Superior temporal gyrus (tissue), 1 donor: ENCODE measurements at regions not wholly inside any gene's neighbourhood (a gene's known extent, or its start where the extent isn't known, plus 50 kb on each side); places are given as distances from the start of the nearest gene placed in this dataset.
"Not testable (repeated sequence)": the region's sequence is repeated elsewhere in the genome, so short reads cannot be mapped to it uniquely, and the experiment has no call there.

Source experiments
- DNase-seq: peaks from one replicate; pipeline ENCODE4 v3.0.0-alpha.2; 2016; ENCODE audit errors: extremely low spot score

DNA sequence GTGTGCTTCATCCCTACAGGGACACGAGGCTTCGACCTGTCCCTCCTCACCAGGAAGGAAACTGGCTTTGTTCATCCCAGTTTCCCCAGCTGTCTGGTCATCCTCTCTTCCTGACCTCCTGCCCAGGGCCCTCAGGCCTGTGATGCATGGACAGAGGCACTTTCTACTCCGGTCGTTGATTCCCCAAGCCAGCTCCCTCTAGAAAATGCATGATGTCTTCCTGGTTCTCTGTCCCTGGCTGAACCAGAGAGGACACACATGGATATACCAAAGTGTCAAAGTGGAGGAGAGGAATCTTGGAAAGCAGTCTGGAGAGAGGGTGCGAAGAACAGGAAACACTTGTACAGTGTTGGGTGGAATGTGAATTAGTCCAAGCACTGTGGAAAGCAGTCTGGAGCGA is 501.4 kb downstream of the TMEM121 start:
- DNase-seq, result not testable (repeated sequence)

GRCh38 chr14:106029959-106030358 is 503.6 kb downstream of the TMEM121 start:
- DNase-seq, result no peak

DNA sequence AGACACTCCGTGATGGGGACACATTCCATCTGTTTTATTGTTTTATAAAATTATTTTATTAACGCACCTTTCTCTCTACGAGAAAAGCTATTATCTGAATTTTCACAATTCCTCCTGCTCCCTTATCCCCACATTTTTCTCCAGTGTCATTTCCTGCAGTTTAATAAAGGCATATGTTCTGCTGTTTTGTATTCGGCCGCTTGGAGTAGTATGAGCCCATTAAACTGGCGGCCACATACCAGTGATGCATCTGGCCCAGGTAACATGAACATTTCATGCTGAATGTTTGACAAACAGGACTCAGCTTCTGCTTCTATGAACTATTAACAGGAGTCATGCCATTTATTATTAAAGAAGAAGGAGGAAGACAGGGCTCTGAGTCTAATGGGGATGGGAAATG is 511.0 kb downstream of the TMEM121 start:
- no peak for DNase-seq

DNA sequence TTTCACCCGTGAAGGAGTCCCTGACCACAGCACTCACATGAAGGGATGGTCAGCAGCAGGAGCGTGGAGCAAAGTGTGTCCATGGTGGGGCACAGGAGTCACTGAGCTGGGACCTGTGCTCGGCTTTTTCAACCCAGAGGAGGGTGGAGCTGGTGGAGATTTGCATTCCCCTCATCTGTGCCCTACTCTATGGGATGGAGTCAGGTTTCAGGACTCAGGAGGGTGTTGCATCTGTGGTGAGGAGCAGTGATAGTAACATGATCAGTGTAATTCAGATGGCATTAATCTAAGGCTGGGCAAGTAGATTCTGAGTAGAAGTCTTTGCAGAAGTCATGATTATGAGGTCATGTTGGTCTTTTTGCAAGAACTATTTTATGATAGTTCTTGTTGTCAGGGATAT is 511.9 kb downstream of the TMEM121 start:
- DNase-seq, result no peak

DNA sequence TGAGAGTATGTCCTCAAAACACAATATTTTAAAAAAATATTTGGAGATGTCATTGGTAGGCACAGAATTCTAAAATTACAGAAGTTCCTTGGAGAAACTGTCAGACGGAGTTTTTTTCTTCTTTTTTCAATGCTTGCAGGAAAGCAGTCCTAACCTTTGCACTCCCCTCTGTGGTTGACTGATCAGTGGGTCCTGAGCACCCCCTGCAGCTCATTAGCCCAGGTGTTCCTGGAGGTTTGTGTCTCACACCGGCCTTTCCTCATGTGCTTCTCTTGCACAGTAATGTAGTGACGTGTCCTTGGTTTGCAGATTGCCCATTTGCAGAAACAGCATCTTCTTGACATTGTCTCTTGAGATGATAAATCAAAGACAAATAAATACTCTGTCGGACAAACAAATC is 513.0 kb downstream of the TMEM121 start:
- no peak for DNase-seq

- no peak for DNase-seq
These were observed 518.1 kb downstream of the TMEM121 start for GRCh38 chr14:106044515-106044914.

DNA sequence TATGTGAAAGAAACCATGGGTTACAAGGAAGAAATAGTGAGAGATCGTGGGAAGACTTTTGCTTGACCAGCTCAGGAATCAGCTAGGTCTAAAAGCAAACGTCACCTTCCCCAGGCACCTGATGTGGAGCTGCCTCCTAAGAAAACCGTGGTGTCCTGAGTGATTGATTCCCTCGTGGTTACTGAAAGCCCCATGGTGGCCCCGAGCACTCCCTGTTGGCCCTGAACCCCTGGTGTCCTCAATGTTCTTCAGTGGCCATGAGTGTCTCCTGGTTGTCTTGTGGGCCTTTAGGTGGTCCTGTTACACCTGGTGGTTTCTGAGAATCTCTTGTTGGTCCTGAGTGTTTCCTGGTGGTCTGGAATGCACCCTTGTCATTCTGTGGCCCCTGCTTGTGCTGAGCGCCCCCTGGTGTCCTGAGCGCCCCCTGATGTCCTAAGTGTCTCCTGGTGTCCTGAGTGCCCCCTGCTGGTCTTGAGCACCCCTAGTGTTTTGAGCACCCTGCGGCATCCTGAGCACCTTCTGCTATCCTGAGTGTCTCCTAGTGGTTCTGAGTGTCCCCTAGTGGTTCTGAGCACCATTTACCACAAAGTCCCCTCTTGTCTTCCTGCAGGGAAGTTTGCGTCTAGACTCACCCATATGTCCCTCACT is 518.7 kb downstream of the TMEM121 start:
- DNase-seq, result no peak

GRCh38 chr14:106051796-106052195 is 525.4 kb downstream of the TMEM121 start:
- no peak for DNase-seq

- no peak for DNase-seq
These were observed 528.9 kb downstream of the TMEM121 start for GRCh38 chr14:106055289-106055688.

DNA sequence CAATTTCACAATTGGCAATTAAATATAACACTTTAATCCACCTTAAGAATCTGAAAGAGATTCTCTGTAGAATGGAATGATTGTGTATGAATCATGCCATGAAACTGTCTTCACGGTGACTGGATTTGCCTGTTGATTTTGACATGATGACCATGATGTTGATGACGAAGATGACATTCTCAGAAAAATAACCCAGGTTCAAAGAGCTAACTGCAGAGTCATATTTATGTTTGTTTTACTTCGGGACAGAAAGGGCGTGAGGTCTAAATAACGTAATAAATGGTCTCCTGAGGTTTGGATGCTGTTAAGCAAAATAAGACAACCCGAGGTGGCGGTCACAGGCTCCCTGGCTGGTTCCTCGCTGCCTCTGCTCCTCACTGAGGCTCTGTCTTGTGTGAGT is 532.0 kb downstream of the TMEM121 start:
- DNase-seq, result no peak

DNA sequence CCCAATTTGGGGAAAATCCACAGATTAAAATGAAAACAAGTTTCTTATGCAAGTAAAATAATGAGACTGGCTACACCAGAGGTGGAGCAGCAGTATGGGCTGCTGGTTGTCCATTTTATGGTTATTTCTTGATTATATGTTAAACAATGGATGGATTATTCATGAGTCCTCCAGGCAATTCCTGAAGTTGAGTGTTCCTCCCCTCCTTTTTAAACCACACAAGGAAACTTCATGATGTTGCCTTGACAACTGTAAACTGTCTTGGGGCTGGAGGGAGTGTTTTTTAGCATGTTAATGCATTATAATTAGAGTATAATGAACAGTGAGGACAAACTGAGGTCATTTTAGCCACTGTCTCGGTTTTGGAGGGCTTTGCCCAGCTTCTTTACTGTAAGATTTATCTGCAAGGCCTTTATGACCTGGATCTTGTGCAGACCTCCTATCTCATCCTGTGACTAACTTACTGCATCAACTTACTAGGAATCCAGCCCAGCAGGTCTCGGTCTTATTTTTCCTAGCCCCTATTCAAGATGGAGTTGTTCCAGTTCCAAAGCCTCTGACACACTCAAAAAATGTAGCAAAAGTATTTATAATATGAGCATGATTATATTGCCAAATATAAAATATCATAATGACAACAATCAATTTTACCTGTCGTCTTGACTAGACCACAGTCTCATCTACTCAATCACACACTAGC is 534.0 kb downstream of the TMEM121 start:
- no peak for DNase-seq

- not testable (repeated sequence) for DNase-seq
These were observed 535.6 kb downstream of the TMEM121 start for GRCh38 chr14:106061877-106062500.

- no peak for DNase-seq
These were observed 536.3 kb downstream of the TMEM121 start for GRCh38 chr14:106062502-106063272.

- DNase-seq, result no peak
These were observed 541.6 kb downstream of the TMEM121 start for GRCh38 chr14:106067935-106068334.

GRCh38 chr14:106069804-106070625 is 543.6 kb downstream of the TMEM121 start:
- DNase-seq, result no peak

GRCh38 chr14:106080922-106081321 is 554.5 kb downstream of the TMEM121 start:
- DNase-seq, result no peak

DNA sequence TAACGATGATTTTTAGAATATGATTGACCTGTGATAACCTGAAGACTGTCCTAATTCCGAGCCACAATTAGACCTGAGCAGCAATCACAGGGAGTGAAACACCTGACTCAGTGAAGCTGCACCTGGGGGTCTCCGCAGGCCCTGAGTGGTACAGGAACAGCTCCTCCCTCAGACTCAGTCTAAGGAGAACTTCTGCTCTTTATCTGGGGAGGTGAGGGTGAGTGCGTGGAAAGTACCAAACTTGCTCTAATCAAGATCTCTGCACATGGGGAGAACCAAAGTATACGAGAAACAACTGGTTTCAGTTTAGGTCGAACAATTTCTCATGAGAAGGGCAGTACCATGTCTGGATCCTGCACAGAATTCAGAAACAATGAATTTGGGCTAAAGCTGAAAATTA is 555.3 kb downstream of the TMEM121 start:
- not testable (repeated sequence) for DNase-seq

GRCh38 chr14:106083082-106083481 is 556.7 kb downstream of the TMEM121 start:
- DNase-seq, result no peak

GRCh38 chr14:106087837-106088236 is 561.5 kb downstream of the TMEM121 start:
- no peak for DNase-seq

- DNase-seq, result not testable (repeated sequence)
These were observed 562.5 kb downstream of the TMEM121 start for GRCh38 chr14:106088860-106089259.

- no peak for DNase-seq
These were observed 568.3 kb downstream of the TMEM121 start for GRCh38 chr14:106094654-106095189.
